Keratinocyte (primary cell): ENCODE measurements at regions not wholly inside any gene's neighbourhood (a gene's known extent, or its start where the extent isn't known, plus 50 kb on each side); places are given as distances from the start of the nearest gene placed in this dataset.

Experiments used
- DNase-seq: peaks from one replicate; pipeline ENCODE4 v3.0.0-alpha.2; 2011; ENCODE audit warnings: low read depth, missing footprints, low spot score
- FAIRE-seq: peaks from 2 replicates; lab custom pipeline; 2011; peaks lifted over from hg19 to GRCh38; lab: Jason Lieb, UNC
- H2AFZ ChIP-seq: 2 replicates; pipeline ENCODE4 v1.6.0; 2012; ENCODE audit warnings: low read length, control low read depth, inconsistent platforms; ENCODE audit not compliant: control insufficient read depth
- H3K27ac ChIP-seq: 2 replicates; pipeline ENCODE4 v1.5.1; 2011; ENCODE audit warnings: low read length; ENCODE audit not compliant: control insufficient read depth, insufficient read depth
- H3K27me3 ChIP-seq: 3 replicates; pipeline ENCODE4 v1.6.0; 2011; ENCODE audit warnings: low read length; ENCODE audit not compliant: control insufficient read depth, insufficient read depth; ENCODE audit errors: extremely low read depth
- H3K36me3 ChIP-seq, 2 experiments: 2 replicates in 1 of 2; 3 replicates in 1 of 2; pipeline ENCODE4 v1.5.1; 2011; ENCODE audit warnings: low read length in 2 of 2, mild to moderate bottlenecking in 1 of 2; ENCODE audit not compliant: control insufficient read depth in 2 of 2, insufficient read depth in 2 of 2; ENCODE audit errors: extremely low read depth in 1 of 2
- H3K4me1 ChIP-seq: 3 replicates; pipeline ENCODE4 v1.5.1; 2011; ENCODE audit warnings: low read length; ENCODE audit not compliant: control insufficient read depth, insufficient read depth; ENCODE audit errors: extremely low read depth
- H3K4me2 ChIP-seq: 3 replicates; pipeline ENCODE4 v1.6.0; 2011; ENCODE audit warnings: low read depth, low read length; ENCODE audit not compliant: control insufficient read depth, insufficient read depth; ENCODE audit errors: extremely low read depth
- H3K4me3 ChIP-seq, 3 experiments: fragments of 200-600 bp in 1 of 3; sonication (generic) in 1 of 3; 2 replicates in 2 of 3; 3 replicates in 1 of 3; pipeline ENCODE4 v1.5.1; 2011 to 2016; ENCODE audit warnings: low read length in 3 of 3, mild to moderate bottlenecking in 3 of 3, control low read depth in 2 of 3, inconsistent platforms in 1 of 3, low read depth in 1 of 3, mixed read lengths in 1 of 3, mixed run types in 1 of 3, moderate library complexity in 1 of 3; ENCODE audit not compliant: control insufficient read depth in 2 of 3, insufficient read depth in 2 of 3; ENCODE audit errors: extremely low read depth in 1 of 3
- H3K79me2 ChIP-seq: 2 replicates; pipeline ENCODE4 v1.6.0; 2012; ENCODE audit warnings: low read length; ENCODE audit not compliant: control insufficient read depth, insufficient read depth
- H3K9ac ChIP-seq: 3 replicates; pipeline ENCODE4 v1.6.0; 2011; ENCODE audit warnings: low read length; ENCODE audit not compliant: control insufficient read depth, insufficient read depth; ENCODE audit errors: extremely low read depth
- H3K9me1 ChIP-seq: 3 replicates; pipeline ENCODE4 v1.6.0; 2011; ENCODE audit warnings: low read length; ENCODE audit not compliant: control insufficient read depth, insufficient read depth; ENCODE audit errors: extremely low read depth
- H3K9me3 ChIP-seq: 2 replicates; pipeline ENCODE4 v1.5.1; 2012; ENCODE audit warnings: low read depth, low read length; ENCODE audit not compliant: control insufficient read depth
- H4K20me1 ChIP-seq: 3 replicates; pipeline ENCODE4 v1.6.0; 2011; ENCODE audit warnings: low read length; ENCODE audit not compliant: control insufficient read depth, insufficient read depth; ENCODE audit errors: extremely low read depth
- CTCF ChIP-seq, 3 experiments: IDR thresholded peaks in 1 of 3; conservative IDR thresholded peaks in 1 of 3; optimal IDR thresholded peaks in 1 of 3; 2 replicates in 2 of 3; 3 replicates in 1 of 3; pipeline versions ENCODE3 to v1.5.1; 2011; ENCODE audit warnings: low read length in 3 of 3, mild to moderate bottlenecking in 3 of 3, moderate library complexity in 2 of 3, control low read depth in 1 of 3, inconsistent platforms in 1 of 3; ENCODE audit not compliant: insufficient read depth in 2 of 3; ENCODE audit errors: extremely low read depth in 1 of 3
- EZH2 ChIP-seq: IDR thresholded peaks from one replicate; pipeline ENCODE4 v1.6.1; 2012; ENCODE audit warnings: inconsistent platforms, mild to moderate bottlenecking, low read length, moderate library complexity
- dilution Hi-C: fragments of 300-500 bp; cut with MboI; formaldehyde crosslinking; loops from one replicate; pipeline ENCODE4 v1.7.0; 2020; ENCODE audit warnings: low sequenced_read_pairs; ENCODE audit not compliant: extremely low pct_ligation_motif_present

- H2AFZ ChIP-seq = no peak overlapping the region
These were observed 276.6 kb upstream of the TBL1XR1 start for GRCh38 chr3:177473903-177474302.

DNA sequence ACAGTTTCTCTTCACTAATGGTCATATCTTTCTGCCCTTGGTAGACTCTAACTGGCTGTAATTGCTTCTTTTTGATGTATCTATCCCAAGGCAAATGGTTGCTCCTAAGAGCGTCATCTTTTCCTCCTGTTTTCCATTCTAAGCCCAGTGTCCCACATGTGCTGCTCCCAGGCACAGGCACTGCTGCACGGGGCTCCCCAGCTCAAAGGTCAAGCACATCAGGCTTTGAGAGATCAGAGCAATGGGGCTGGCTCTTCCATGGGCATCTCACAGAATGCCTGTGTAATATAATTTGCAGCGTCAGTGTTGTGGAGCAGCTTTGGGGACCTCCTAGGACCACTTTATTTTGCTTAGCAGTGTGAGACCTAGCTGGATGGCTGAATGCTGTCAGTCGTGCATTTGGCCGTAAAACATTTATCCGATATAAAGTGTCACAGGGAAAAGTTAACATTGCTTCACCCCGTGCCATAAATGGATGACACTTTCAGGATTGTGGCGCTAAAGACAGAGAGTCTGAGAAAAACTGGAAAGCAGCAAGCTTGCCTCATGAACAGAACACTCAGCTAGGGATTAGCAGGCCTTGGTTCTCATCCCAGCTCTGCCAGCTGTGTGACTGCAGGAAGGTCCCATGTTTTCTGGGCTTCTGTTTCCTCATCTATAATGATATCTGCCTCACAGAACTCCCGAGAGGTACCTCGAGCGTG is 277.5 kb upstream of the TBL1XR1 start:
- Histone ChIP-seq H4K20me1 (no peaks in the 10 kb centered on the region), H3K27me3 (no peaks in the 10 kb centered on the region), H3K4me1 (peaks cover 19% of the 10 kb centered on the region), H3K9ac (no peak overlapping the region), H3K9me1 (no peaks in the 10 kb centered on the region), H3K36me3 (no peaks in the 10 kb centered on the region), H3K79me2 (no peaks in the 10 kb centered on the region), H3K4me2 (no peak overlapping the region), H3K4me3 (no peak overlapping the region), H3K27ac (no peak overlapping the region), H3K9me3 (no peaks in the 10 kb centered on the region), H2AFZ (no peak overlapping the region)
- dilution Hi-C loops = no loop called here
- no peak for FAIRE-seq
- TF ChIP-seq EZH2 = no peak
- TF ChIP-seq CTCF (optimal IDR thresholded peaks at IDR 0.05 in 1 of 3, IDR thresholded peaks at IDR 0.05 in 1 of 3, conservative IDR thresholded peaks at IDR 0.05 in 1 of 3; ENCODE audit: extremely low read depth in 1 of 3, insufficient read depth in 2 of 3, low read length in 3 of 3) = no peak
- no peak for DNase-seq

More at GRCh38 chr3:177473903-177474302, 276.6 kb upstream of the TBL1XR1 start:
- H3K4me3 ChIP-seq = no peak overlapping the region
- dilution Hi-C loops = no loop called here
- FAIRE-seq = no peak
- no peaks in the 10 kb centered on the region for H4K20me1 ChIP-seq
- DNase-seq = no peak
- H3K27ac ChIP-seq = no peak overlapping the region
- H3K27me3 ChIP-seq = no peaks in the 10 kb centered on the region
- no peak overlapping the region for H3K9ac ChIP-seq
- peaks cover 16% of the 10 kb centered on the region for H3K4me1 ChIP-seq
- H3K79me2 ChIP-seq = no peaks in the 10 kb centered on the region
- H3K9me3 ChIP-seq = no peaks in the 10 kb centered on the region
- TF ChIP-seq CTCF (optimal IDR thresholded peaks at IDR 0.05 in 1 of 3, IDR thresholded peaks at IDR 0.05 in 1 of 3, conservative IDR thresholded peaks at IDR 0.05 in 1 of 3; ENCODE audit: extremely low read depth in 1 of 3, insufficient read depth in 2 of 3, low read length in 3 of 3) (no peak), EZH2 (no peak)
- no peaks in the 10 kb centered on the region for H3K9me1 ChIP-seq
- no peaks in the 10 kb centered on the region for H3K36me3 ChIP-seq
- no peak overlapping the region for H3K4me2 ChIP-seq
